CD1c-positive myeloid dendritic cell (primary cell): ENCODE measurements at regions not wholly inside any gene's neighbourhood (a gene's known extent, or its start where the extent isn't known, plus 50 kb on each side); places are given as distances from the start of the nearest gene placed in this dataset.

Experiments
- DNase-seq: peaks from one replicate; pipeline ENCODE4 v3.0.0-alpha.2; 2016; ENCODE audit errors: extremely low spot score

GRCh38 chr9:106526716-106527204 lies 336.2 kb upstream of the ZNF462 start:
- DNase-seq, result no peak

- no peak for DNase-seq
Observed at GRCh38 chr9:106528158-106528557, 334.8 kb upstream of the ZNF462 start.

GRCh38 chr9:106529616-106530015 lies 333.4 kb upstream of the ZNF462 start:
- DNase-seq, result no peak

GRCh38 chr9:106531491-106531890 lies 331.5 kb upstream of the ZNF462 start:
- no peak for DNase-seq

GRCh38 chr9:106532306-106533015 lies 330.5 kb upstream of the ZNF462 start:
- DNase-seq, result no peak

- DNase-seq, result no peak
Observed at GRCh38 chr9:106534800-106535199, 328.2 kb upstream of the ZNF462 start.

- no peak for DNase-seq
Observed at GRCh38 chr9:106535439-106535838, 327.5 kb upstream of the ZNF462 start.

- no peak for DNase-seq
Observed at GRCh38 chr9:106557996-106558667, 304.8 kb upstream of the ZNF462 start.

GRCh38 chr9:106560540-106560939 lies 302.4 kb upstream of the ZNF462 start:
- no peak for DNase-seq

- no peak for DNase-seq
Observed at GRCh38 chr9:106575823-106576222, 287.1 kb upstream of the ZNF462 start.

GRCh38 chr9:106576232-106576760 lies 286.7 kb upstream of the ZNF462 start:
- no peak for DNase-seq

GRCh38 chr9:106577121-106577520 lies 285.8 kb upstream of the ZNF462 start:
- DNase-seq, result no peak

GRCh38 chr9:106580546-106580945 lies 282.4 kb upstream of the ZNF462 start:
- no peak for DNase-seq

GRCh38 chr9:106581973-106582372 lies 281.0 kb upstream of the ZNF462 start:
- DNase-seq, result no peak

- DNase-seq, result no peak
Observed at GRCh38 chr9:106583751-106584150, 279.2 kb upstream of the ZNF462 start.

- no peak for DNase-seq
Observed at GRCh38 chr9:106587042-106587441, 275.9 kb upstream of the ZNF462 start.

- no peak for DNase-seq
Observed at GRCh38 chr9:106588626-106589025, 274.3 kb upstream of the ZNF462 start.

GRCh38 chr9:106590759-106591505 lies 272.0 kb upstream of the ZNF462 start:
- no peak for DNase-seq

GRCh38 chr9:106593201-106593600 lies 269.8 kb upstream of the ZNF462 start:
- no peak for DNase-seq

GRCh38 chr9:106596984-106597383 lies 266.0 kb upstream of the ZNF462 start:
- no peak for DNase-seq

- DNase-seq, result no peak
Observed at GRCh38 chr9:106600955-106601560, 261.9 kb upstream of the ZNF462 start.

GRCh38 chr9:106602344-106602743 lies 260.6 kb upstream of the ZNF462 start:
- DNase-seq, result no peak
